ENCODE measurements at regions not wholly inside any gene's neighbourhood (a gene's known extent, or its start where the extent isn't known, plus 50 kb on each side); places are given as distances from the start of the nearest gene placed in this dataset.

DNA sequence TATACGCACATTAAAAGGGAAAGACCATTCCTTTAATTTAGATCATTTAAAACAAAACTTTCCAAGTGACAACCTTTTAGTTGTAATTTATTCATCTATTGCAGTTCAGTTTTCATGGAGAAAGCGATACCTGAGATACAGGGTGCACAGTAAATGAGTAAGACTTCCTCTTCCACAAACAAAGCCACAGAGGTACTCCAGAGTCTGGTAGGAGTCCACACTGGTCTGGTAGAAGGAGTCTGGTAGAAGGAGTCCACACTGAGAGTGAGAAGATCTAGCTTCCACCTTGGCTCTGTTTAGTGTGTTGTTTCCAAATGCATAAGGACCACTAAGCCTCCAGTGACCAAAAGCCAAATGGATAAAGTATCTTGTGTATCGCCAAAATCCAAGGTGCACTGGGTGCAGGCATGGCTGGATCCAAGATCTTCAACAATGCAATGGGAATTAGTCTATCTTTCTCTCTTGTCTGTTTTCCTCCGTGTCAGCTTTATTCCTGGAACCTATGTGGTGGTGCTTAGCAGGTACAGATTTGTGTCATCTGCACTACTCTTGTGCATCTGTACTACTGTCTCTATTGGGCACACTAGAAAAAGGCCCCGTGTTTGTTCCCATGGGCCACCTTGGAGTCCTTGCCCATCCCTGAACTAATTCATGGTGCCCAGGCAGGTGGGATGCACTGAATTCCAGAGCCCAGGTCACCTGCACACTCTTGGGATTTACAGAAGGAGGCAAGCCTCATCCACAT is 331.1 kb downstream of the BCL11B start:
- DNase-seq, result no peak
- H3K4me1 ChIP-seq (ENCODE audit: control insufficient read depth, insufficient read depth, low read length), result no peaks in the 10 kb centered on the region
- H3K36me3 Mint-ChIP-seq (ENCODE audit: low read depth), result no peaks in the 10 kb centered on the region
- 92 to 100% methylated on average over 3 to 5 of the region's 5 CpGs for WGBS, 2 experiments (ENCODE audit: insufficient coverage in 1 of 2, insufficient read length in 1 of 2)
- H3K4me3 ChIP-seq (ENCODE audit: low read length), result no peak overlapping the region
- no peaks in the 10 kb centered on the region for H3K27me3 ChIP-seq (ENCODE audit: control insufficient read depth, insufficient read depth, low read length, poor library complexity, severe bottlenecking)
- H3K9me3 Mint-ChIP-seq, result no peaks in the 10 kb centered on the region
- H3K4me1 Mint-ChIP-seq, result no peaks in the 10 kb centered on the region
- peaks cover 5% of the 10 kb centered on the region for H3K27me3 Mint-ChIP-seq (ENCODE audit: insufficient read depth)
- no peak overlapping the region for H3K9ac ChIP-seq (ENCODE audit: extremely low read depth, low read length, poor library complexity, severe bottlenecking)
- H3K27ac Mint-ChIP-seq, result no peak overlapping the region
- H3K4me3 Mint-ChIP-seq, result no peak overlapping the region
- TF ChIP-seq, protein P1, sequence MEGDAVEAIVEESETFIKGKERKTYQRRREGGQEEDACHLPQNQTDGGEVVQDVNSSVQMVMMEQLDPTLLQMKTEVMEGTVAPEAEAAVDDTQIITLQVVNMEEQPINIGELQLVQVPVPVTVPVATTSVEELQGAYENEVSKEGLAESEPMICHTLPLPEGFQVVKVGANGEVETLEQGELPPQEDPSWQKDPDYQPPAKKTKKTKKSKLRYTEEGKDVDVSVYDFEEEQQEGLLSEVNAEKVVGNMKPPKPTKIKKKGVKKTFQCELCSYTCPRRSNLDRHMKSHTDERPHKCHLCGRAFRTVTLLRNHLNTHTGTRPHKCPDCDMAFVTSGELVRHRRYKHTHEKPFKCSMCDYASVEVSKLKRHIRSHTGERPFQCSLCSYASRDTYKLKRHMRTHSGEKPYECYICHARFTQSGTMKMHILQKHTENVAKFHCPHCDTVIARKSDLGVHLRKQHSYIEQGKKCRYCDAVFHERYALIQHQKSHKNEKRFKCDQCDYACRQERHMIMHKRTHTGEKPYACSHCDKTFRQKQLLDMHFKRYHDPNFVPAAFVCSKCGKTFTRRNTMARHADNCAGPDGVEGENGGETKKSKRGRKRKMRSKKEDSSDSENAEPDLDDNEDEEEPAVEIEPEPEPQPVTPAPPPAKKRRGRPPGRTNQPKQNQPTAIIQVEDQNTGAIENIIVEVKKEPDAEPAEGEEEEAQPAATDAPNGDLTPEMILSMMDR (conservative IDR thresholded peaks at IDR 0.05), result no peak
- no peaks in the 10 kb centered on the region for H3K36me3 ChIP-seq (ENCODE audit: control insufficient read depth, insufficient read depth, low read length)
- H3K9me3 ChIP-seq (ENCODE audit: control insufficient read depth, low read length), result no peaks in the 10 kb centered on the region
- H3K27ac ChIP-seq (ENCODE audit: low read depth, low read length), result no peak overlapping the region

DNA sequence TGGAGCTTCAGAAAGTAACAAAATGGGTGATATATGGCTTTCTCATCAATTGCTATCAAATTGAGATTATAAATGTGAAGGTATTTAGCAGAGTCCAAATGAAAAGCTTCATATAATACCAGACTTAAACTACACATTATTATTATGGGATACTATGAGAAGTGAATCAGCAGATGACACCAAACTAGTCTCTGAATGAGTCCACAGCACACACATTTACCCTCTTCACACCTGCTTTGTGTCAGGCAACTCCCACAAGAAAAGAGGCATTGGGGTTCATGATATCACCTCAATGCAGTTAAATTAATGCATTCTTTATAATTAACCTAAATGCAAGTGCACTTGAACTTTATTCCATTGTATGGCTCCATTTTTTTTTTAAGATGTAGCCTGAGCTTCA is 330.5 kb downstream of the BCL11B start:
- no peak overlapping the region for H3K27ac ChIP-seq (ENCODE audit: low read depth, low read length)
- no peaks in the 10 kb centered on the region for H3K9me3 Mint-ChIP-seq

DNA sequence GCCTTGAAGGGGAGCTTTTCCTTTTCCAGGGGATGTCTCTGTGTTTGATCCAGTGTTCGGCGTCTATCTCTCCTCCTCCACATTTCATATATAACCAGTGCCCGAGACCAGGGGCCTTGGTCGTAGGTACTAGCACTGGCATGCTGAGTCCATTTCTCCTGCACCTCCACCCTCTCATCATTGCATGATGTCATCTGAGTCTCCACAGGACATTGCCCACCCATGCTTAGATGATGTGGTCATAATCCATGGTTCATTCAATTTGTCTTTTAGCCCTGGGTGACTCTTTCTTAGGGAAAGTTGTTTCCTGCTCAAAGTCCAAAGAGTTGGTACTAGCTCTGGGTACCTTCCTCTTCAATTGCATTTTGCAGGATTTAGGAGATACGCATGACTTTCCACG is 328.1 kb downstream of the BCL11B start:
- Histone ChIP-seq H3K36me3 (ENCODE audit: control insufficient read depth, insufficient read depth, low read length) (no peaks in the 10 kb centered on the region), H3K4me3 (ENCODE audit: low read length) (no peak overlapping the region), H3K27ac (ENCODE audit: low read depth, low read length) (no peak overlapping the region), H3K9ac (ENCODE audit: extremely low read depth, low read length, poor library complexity, severe bottlenecking) (no peak overlapping the region), H3K9me3 (ENCODE audit: control insufficient read depth, low read length) (no peaks in the 10 kb centered on the region), H3K27me3 (ENCODE audit: control insufficient read depth, insufficient read depth, low read length, poor library complexity, severe bottlenecking) (no peaks in the 10 kb centered on the region), H3K4me1 (ENCODE audit: control insufficient read depth, insufficient read depth, low read length) (no peaks in the 10 kb centered on the region)
- H3K4me3 Mint-ChIP-seq, result no peak overlapping the region
- no peak for DNase-seq
- H3K27me3 Mint-ChIP-seq (ENCODE audit: insufficient read depth), result peaks cover 2% of the 10 kb centered on the region
- no peaks in the 10 kb centered on the region for H3K36me3 Mint-ChIP-seq (ENCODE audit: low read depth)
- H3K9me3 Mint-ChIP-seq, result peaks cover 13% of the 10 kb centered on the region
- no peak overlapping the region for H3K27ac Mint-ChIP-seq
- H3K4me1 Mint-ChIP-seq, result peaks cover 8% of the 10 kb centered on the region
- TF ChIP-seq, protein P1 (conservative IDR thresholded peaks at IDR 0.05), result no peak
- WGBS, 2 experiments (ENCODE audit: insufficient coverage in 1 of 2, insufficient read length in 1 of 2), result 89 to 91% methylated on average over 5 to 6 of the region's 6 CpGs

More for the DNA sequence above, 330.5 kb downstream of the BCL11B start:
- Mint-ChIP-seq H3K4me3 (no peak overlapping the region), H3K4me1 (no peaks in the 10 kb centered on the region), H3K27me3 (ENCODE audit: insufficient read depth) (peaks cover 4% of the 10 kb centered on the region), H3K27ac (no peak overlapping the region), H3K36me3 (ENCODE audit: low read depth) (no peaks in the 10 kb centered on the region)
- Histone ChIP-seq H3K9ac (ENCODE audit: extremely low read depth, low read length, poor library complexity, severe bottlenecking) (no peak overlapping the region), H3K9me3 (ENCODE audit: control insufficient read depth, low read length) (no peaks in the 10 kb centered on the region), H3K36me3 (ENCODE audit: control insufficient read depth, insufficient read depth, low read length) (no peaks in the 10 kb centered on the region), H3K4me3 (ENCODE audit: low read length) (no peak overlapping the region), H3K27me3 (ENCODE audit: control insufficient read depth, insufficient read depth, low read length, poor library complexity, severe bottlenecking) (no peaks in the 10 kb centered on the region), H3K4me1 (ENCODE audit: control insufficient read depth, insufficient read depth, low read length) (no peaks in the 10 kb centered on the region)
- no peak for DNase-seq
- TF ChIP-seq, protein P1 (conservative IDR thresholded peaks at IDR 0.05), result no peak

Measured in endodermal cell (in vitro differentiated cells).